ENCODE measurements at regions not wholly inside any gene's neighbourhood (a gene's known extent, or its start where the extent isn't known, plus 50 kb on each side); places are given as distances from the start of the nearest gene placed in this dataset.

DNA sequence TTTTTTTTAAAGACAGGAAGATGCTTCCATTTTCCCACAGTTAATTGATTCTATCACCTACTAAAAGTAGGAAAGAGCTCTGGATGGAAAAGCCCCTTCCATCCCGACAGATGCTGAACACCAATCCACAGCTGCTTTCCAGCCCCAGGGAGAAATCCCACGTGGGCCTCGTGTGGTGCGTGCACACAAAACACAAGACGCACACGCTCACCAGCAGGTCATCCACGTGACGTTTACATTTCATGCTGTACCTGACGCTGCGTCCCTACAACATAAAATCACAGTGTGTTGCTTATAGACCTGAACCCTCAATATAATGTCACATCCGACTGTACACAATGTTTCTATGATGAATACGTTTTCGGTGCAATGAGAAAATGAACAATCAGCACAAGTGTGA lies 50.2 kb upstream of the DACT2 start:
- intact Hi-C loops (cut with micrococcal nuclease) = no loop called here
- Mint-ChIP-seq H3K27me3 (peaks cover 8% of the 10 kb centered on the region), H3K36me3 (ENCODE audit: low read depth) (no peaks in the 10 kb centered on the region), H3K4me3 (no peak overlapping the region), H3K9me3 (no peaks in the 10 kb centered on the region), H3K4me1 (ENCODE audit: low read depth) (no peaks in the 10 kb centered on the region), H3K27ac (no peak overlapping the region)

DNA sequence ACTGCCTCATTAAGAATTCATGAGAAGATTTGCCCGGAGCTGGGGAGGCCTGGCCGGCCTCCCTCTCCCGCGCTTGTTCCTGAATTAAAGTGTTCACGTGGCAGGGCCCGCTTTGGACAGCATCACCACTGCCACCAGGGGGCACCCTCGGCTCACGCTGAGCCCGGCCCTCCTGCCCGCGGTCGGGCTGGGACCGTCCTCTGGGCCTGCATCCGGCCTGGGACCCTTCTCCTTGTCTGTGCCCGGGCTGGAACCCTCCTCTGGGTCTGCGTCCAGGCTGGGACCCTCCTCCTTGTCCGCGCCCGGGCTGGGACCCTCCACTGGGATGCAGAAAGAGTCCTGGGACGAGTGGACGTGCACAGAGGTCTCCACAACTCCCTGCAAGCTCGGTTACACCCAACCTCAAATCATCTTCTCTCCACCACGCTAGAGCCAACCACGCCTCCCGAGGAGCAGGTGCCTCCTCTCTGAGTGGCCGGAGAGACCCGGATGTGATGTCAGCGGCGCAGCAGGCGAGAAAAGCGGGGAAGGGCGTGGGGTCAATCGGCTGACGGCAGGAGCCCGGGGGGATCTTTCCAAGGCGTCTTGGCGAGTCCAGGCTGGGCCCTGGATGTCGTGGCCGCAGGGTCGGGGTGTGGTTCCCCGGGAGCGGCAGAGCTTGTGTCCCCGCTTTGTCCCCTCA lies 50.9 kb upstream of the DACT2 start:
- H3K9me3 Mint-ChIP-seq = no peaks in the 10 kb centered on the region
- intact Hi-C loops (cut with micrococcal nuclease) = no loop called here
- H3K4me1 Mint-ChIP-seq (ENCODE audit: low read depth) = no peaks in the 10 kb centered on the region
- H3K36me3 Mint-ChIP-seq (ENCODE audit: low read depth) = no peaks in the 10 kb centered on the region
- H3K4me3 Mint-ChIP-seq = no peak overlapping the region
- peaks cover 8% of the 10 kb centered on the region for H3K27me3 Mint-ChIP-seq
- no peak overlapping the region for H3K27ac Mint-ChIP-seq

DNA sequence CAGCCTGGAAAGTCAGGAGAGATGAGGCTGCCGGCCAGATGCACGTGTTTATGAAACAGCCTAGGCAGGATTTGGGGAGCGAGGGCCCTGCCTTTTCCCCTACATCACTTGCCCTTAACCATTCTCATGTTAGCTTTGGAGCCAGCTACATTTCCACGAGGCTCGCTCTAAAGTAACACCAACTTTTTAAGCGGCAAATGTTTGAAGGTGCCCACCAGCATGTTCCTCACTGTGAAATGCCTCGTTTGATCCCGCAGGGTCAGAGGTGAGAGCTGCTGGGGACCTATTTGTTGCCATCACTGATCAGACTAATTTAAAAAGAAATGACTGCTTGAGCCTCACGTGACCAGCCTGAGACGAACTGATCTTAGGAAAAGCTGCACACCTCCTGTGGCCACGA lies 51.6 kb upstream of the DACT2 start:
- Mint-ChIP-seq H3K4me3 (no peak overlapping the region), H3K9me3 (no peaks in the 10 kb centered on the region), H3K27ac (no peak overlapping the region), H3K4me1 (ENCODE audit: low read depth) (no peaks in the 10 kb centered on the region), H3K27me3 (peaks cover 8% of the 10 kb centered on the region), H3K36me3 (ENCODE audit: low read depth) (no peaks in the 10 kb centered on the region)
- intact Hi-C loops (cut with micrococcal nuclease) = no loop called here

DNA sequence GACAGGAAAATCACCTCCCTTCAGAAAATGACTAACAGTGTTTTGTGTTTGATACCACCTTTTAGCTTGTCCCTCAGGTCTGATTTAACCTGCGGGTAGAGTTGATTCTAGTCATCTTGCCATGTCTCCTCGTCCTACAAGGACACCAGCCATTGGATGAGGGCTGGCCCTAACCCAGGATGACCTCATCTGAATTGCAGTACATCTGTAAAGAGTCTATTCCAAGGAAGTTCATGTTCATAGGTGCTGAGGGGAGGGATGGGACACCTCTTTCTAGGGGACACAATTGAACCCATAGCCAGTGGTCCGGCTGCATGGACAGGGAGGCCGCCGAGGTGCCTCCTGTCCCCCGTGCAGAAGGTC lies 52.0 kb upstream of the DACT2 start:
- no peaks in the 10 kb centered on the region for H3K9me3 Mint-ChIP-seq
- intact Hi-C loops (cut with micrococcal nuclease) = no loop called here
- H3K27me3 Mint-ChIP-seq = peaks cover 8% of the 10 kb centered on the region
- no peak overlapping the region for H3K4me3 Mint-ChIP-seq
- no peaks in the 10 kb centered on the region for H3K4me1 Mint-ChIP-seq (ENCODE audit: low read depth)
- H3K36me3 Mint-ChIP-seq (ENCODE audit: low read depth) = no peaks in the 10 kb centered on the region
- no peak overlapping the region for H3K27ac Mint-ChIP-seq

DNA sequence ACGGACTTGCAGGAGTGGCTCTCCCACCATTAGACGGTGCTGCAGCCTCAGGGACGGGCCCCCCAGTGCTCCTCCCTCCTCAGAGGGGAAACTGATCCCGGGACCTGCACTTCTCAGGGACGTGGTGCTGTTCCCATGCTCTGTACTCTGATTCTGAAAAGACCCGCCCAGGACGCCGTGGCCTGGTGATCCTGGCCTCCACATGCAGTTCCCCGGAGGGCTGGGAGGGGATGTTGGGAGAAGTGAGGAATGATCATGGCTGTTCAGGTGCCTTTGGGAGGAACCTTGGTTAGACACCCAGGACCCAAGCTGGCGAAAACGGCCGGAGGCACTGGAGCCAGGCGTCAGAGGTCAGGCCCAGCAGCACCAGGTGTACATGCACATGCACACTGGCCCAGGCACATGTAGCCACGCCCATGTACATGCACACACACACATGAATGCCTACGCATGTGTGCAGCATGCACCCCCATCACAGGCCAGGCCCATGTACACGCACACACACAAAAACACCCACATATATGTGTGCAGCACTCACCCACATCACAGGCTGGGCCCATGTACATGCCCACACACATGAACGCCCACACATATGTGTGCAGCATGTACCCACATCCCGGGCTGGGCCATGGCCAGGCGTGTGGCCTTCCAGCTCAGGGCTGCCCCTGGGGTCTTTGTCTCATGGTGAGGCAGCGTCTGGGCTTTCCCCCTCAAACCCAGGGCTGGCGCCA lies 52.6 kb upstream of the DACT2 start:
- intact Hi-C loops (cut with micrococcal nuclease) = no loop called here
- Mint-ChIP-seq H3K27me3 (peaks cover 8% of the 10 kb centered on the region), H3K36me3 (ENCODE audit: low read depth) (no peaks in the 10 kb centered on the region), H3K27ac (no peak overlapping the region), H3K4me1 (ENCODE audit: low read depth) (no peaks in the 10 kb centered on the region), H3K4me3 (no peak overlapping the region), H3K9me3 (peaks cover under 1% of the 10 kb centered on the region)

DNA sequence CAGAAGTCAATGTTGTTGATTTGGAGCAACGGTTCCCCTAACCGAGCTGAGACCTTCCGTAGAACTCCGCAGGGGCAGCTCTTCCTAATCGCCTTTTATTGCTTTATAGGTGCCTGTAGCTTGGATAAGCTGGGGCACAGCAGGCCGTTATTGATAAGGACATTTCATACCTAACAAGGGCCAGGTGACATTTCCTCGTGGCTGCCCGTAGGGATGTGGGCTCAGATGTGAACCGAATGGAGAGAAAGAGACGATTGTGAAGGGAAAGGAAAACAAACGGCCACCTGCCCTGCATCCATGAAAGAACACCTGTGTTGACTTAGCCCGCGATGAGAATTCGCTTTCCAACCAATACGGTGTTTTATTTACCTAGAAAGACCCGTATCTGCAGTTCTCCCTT lies 53.3 kb upstream of the DACT2 start:
- Mint-ChIP-seq H3K27ac (no peak overlapping the region), H3K4me1 (ENCODE audit: low read depth) (no peaks in the 10 kb centered on the region), H3K36me3 (ENCODE audit: low read depth) (no peaks in the 10 kb centered on the region)

DNA sequence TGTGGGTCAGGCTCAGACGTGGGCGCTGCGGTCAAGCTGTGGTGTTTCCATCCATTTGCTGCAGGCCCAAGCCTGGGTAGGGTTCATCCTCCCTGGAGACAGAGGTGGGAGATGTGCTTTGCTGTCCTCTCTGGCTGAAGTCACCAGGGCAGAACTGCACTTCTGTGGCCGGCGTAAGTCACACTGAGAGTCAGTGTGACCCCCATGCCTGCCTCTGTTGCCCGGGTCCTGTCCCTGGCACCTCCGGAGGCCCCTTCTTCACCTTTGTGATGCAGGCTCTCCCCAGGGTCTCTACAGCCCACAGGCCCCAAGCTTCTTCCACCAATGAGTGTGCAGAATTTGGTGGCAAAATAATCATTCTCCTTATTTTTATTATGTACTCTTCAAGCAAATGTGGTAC lies 53.8 kb upstream of the DACT2 start:
- Mint-ChIP-seq H3K9me3 (peaks cover 13% of the 10 kb centered on the region), H3K4me1 (ENCODE audit: low read depth) (no peaks in the 10 kb centered on the region), H3K4me3 (no peak overlapping the region), H3K27ac (no peak overlapping the region), H3K36me3 (ENCODE audit: low read depth) (no peaks in the 10 kb centered on the region), H3K27me3 (peaks cover 4% of the 10 kb centered on the region)
- intact Hi-C loops (cut with micrococcal nuclease) = no loop called here

More for the DNA sequence above, 53.3 kb upstream of the DACT2 start:
- no peak overlapping the region for H3K4me3 Mint-ChIP-seq
- H3K27me3 Mint-ChIP-seq = peaks cover 4% of the 10 kb centered on the region
- intact Hi-C loops (cut with micrococcal nuclease) = no loop called here
- peaks cover 8% of the 10 kb centered on the region for H3K9me3 Mint-ChIP-seq

DNA sequence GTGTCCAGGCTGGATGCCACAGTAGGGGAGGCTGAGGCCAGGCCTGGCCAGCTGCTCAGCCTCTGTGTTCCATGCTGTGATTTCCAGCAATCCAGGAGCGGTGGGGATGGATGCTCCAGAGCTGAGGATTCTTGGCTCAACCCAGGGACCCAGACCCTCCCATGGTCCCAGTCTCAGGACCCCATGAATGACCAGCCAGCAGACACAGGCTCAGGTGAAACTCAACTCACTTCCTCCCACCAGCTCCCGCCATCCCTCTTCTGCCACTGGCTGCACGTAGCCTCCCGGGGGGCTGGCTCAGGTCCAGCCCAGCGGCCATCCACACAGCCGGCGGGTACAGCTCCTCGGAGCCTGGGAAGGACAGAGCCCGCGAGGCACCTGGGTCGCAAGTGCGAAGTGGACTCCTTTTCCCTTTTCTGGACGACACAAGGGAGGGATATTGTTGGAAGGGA lies 54.5 kb upstream of the DACT2 start:
- Mint-ChIP-seq H3K27me3 (peaks cover 1% of the 10 kb centered on the region), H3K36me3 (ENCODE audit: low read depth) (no peaks in the 10 kb centered on the region), H3K4me1 (ENCODE audit: low read depth) (no peaks in the 10 kb centered on the region), H3K27ac (no peak overlapping the region), H3K4me3 (no peak overlapping the region), H3K9me3 (peaks cover 20% of the 10 kb centered on the region)
- intact Hi-C loops (cut with micrococcal nuclease) = no loop called here

DNA sequence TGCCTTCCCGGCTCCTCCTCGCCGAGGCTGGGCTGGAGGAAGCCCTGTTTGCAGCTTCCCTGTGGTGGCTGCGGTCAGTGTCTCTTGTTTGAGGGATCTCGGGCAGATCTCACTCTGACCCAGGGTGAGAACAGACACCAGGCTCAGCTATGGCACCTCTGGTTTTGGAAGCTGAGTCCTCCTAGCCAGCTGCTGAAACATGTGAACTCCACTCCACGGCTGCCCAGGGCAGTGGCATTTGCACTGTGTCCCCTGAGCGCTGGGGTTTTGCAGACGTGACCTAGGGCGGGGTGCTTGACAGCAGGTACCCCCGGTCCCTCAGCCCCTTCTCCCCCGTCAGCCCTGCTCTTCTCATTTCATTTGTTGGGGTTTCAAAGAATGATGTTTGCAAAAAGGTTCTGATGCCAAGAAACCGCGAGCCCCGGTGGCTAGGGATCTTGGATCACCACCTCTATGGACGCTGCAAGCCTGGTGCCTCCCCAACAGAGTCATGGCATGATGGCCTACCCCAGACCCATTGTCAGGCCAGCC lies 55.0 kb upstream of the DACT2 start:
- no peak overlapping the region for H3K4me3 Mint-ChIP-seq
- H3K27ac Mint-ChIP-seq = no peak overlapping the region
- no peaks in the 10 kb centered on the region for H3K27me3 Mint-ChIP-seq
- no peaks in the 10 kb centered on the region for H3K4me1 Mint-ChIP-seq (ENCODE audit: low read depth)
- no peaks in the 10 kb centered on the region for H3K36me3 Mint-ChIP-seq (ENCODE audit: low read depth)
- peaks cover 25% of the 10 kb centered on the region for H3K9me3 Mint-ChIP-seq
- intact Hi-C loops (cut with micrococcal nuclease) = no loop called here

DNA sequence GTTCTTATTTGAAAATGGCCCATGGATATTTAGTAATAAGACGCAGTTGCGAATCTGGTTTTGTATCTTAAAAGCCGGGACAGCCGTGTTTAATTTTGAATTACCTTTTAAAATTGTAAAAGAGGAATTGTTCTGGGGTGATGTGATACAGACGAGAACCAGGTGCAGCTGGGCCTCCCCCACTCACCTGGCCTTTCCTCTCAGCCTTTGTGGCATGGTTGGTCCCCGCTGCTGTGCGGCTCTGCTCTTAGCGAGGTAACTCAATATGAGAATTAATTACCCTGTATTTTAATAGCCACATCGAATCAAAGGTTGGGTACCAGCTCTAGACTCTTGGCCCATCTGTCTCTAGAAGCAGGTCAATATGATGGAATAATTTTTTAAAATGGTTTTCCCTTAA lies 56.5 kb upstream of the DACT2 start:
- Mint-ChIP-seq H3K36me3 (ENCODE audit: low read depth) (no peaks in the 10 kb centered on the region), H3K27ac (no peak overlapping the region)
- intact Hi-C loops (cut with micrococcal nuclease) = no loop called here

DNA sequence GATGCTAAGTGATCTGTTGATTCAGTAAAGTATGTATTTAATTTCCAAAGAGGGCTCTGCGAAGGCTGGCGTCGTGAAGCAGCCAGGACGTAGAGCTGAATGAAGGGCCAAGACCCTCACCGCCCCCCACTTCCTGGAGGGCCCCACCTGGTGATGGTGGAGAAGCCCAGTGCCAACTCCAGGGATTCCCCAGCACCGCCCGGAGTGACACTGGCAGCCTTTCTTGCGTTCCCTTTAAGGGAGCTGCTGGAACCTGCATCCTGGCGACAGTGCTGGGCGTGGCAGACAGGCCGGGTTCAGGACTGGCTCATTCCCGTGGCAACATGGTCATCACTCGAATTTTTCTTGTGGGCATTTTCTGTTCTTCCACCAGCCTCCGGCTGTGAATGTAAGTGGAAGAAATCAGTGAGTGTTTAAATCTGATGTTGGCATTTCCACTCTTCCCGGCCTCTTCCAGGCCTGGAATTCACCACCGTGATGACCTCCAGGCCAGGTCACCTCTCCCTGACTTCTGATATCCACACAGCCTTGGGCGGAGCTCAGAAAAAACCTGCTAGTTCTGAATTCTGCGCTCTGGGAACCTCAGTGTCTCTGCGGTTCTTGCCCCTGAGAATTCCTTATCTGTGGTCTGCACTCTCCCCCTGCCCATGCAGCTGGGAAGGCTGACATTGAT lies 57.4 kb upstream of the DACT2 start:
- H3K9me3 Mint-ChIP-seq = peaks cover 48% of the 10 kb centered on the region
- no peaks in the 10 kb centered on the region for H3K4me1 Mint-ChIP-seq (ENCODE audit: low read depth)
- H3K27ac Mint-ChIP-seq = no peak overlapping the region
- no peaks in the 10 kb centered on the region for H3K27me3 Mint-ChIP-seq
- intact Hi-C loops (cut with micrococcal nuclease) = no loop called here
- H3K4me3 Mint-ChIP-seq = no peak overlapping the region
- no peaks in the 10 kb centered on the region for H3K36me3 Mint-ChIP-seq (ENCODE audit: low read depth)

More for the DNA sequence above, 56.5 kb upstream of the DACT2 start:
- H3K4me1 Mint-ChIP-seq (ENCODE audit: low read depth) = no peaks in the 10 kb centered on the region
- peaks cover 40% of the 10 kb centered on the region for H3K9me3 Mint-ChIP-seq
- H3K4me3 Mint-ChIP-seq = no peak overlapping the region
- H3K27me3 Mint-ChIP-seq = no peaks in the 10 kb centered on the region

DNA sequence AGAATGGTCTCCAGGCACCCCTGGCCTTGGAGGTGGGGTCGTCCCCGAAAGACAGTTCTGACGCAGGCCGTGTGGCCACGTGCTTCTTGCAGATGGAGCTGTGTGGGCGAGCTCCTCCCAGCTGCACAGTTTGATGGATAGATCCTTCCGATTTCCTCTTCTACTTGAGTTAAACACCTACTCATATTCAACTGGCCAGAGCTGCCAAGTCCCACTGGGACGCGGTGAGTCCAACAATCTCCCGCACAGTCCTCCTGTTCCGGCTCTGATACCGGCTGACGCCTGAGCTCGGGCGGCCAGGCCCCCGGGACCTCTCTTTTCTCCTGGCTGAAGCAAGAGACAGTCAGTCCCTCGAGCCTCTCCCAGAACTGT lies 57.9 kb upstream of the DACT2 start:
- peaks cover 54% of the 10 kb centered on the region for H3K9me3 Mint-ChIP-seq
- H3K4me1 Mint-ChIP-seq (ENCODE audit: low read depth) = no peaks in the 10 kb centered on the region
- H3K4me3 Mint-ChIP-seq = no peak overlapping the region
- no peaks in the 10 kb centered on the region for H3K27me3 Mint-ChIP-seq
- no peaks in the 10 kb centered on the region for H3K36me3 Mint-ChIP-seq (ENCODE audit: low read depth)
- no peak overlapping the region for H3K27ac Mint-ChIP-seq
- intact Hi-C loops (cut with micrococcal nuclease) = no loop called here

DNA sequence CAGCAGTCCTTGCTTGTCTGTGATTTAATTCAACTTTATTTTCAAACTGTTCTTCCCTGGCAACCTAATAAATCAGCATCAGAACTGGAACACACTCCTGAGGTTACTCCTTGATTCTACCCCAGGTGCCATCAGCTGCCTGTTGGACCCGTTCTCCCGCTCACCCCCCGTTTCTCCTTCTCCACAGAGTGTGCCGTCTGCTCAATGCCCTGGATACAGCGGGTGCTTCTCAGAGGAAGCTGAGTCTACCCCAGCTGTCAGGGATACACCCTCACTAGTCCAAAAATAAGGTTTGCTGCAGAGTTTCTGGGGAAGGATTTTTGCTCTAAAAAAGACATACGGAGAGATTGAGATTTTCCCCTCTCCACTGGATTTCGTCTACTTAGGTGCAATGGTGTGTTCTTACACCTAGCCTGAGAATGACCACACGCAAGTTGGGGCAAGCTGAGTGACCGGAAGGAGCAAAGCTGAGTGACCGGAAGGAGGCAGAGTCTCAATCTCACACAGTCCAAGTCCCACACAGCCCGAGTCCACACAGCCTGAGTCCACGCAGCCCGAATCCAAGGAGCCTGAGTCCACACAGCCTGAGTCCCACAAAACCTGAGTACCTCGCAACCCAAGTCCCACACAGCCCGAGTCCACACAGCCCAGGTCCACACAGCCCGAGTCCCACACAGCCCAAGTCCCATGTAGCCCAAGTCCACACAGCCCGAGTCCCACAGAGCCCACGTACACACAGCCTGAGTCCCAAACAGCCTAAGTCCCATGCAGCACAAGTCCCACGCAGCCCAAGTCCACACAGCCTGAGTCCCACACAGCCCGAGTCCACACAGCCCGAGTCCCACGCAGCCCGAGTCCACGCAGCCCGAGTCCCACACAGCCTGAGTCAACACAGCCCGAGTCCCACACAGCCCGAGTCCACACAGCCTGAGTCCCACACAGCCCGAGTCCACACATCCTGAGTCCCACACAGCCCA lies 58.6 kb upstream of the DACT2 start:
- Mint-ChIP-seq H3K36me3 (ENCODE audit: low read depth) (no peaks in the 10 kb centered on the region), H3K9me3 (peaks cover 60% of the 10 kb centered on the region), H3K4me3 (no peak overlapping the region), H3K27ac (no peak overlapping the region), H3K27me3 (no peaks in the 10 kb centered on the region), H3K4me1 (ENCODE audit: low read depth) (no peaks in the 10 kb centered on the region)
- intact Hi-C loops (cut with micrococcal nuclease) = no loop called here
